ENCODE measurements at regions not wholly inside any gene's neighbourhood (a gene's known extent, or its start where the extent isn't known, plus 50 kb on each side); places are given as distances from the start of the nearest gene placed in this dataset.

- H3K36me3 ChIP-seq (ENCODE audit: insufficient read depth, low read length) = no peaks in the 10 kb centered on the region
- no peak overlapping the region for H3K4me3 ChIP-seq
- H3K9me3 ChIP-seq (ENCODE audit: low read depth, low read length) = no peaks in the 10 kb centered on the region
- no peak for DNase-seq (ENCODE audit: low read depth, low spot score)
- TF ChIP-seq POLR2AphosphoS5 (IDR thresholded peaks at IDR 0.05; ENCODE audit: borderline replicate concordance, low read depth, low read length) = no peak
- TF ChIP-seq FOXP2 (optimal IDR thresholded peaks at IDR 0.05; ENCODE audit: control extremely low read depth, extremely low read length, insufficient read depth) = no peak
- TF ChIP-seq EZH2 (IDR thresholded peaks at IDR 0.05) = no peak
- H3K9ac ChIP-seq (ENCODE audit: insufficient read length) = no peak overlapping the region
- no peak overlapping the region for H3K27ac ChIP-seq
These were observed 162.0 kb downstream of the CYP26A1 start for GRCh38 chr10:93235686-93236085.

GRCh38 chr10:93236393-93237040, 162.8 kb downstream of the CYP26A1 start:
- no peak overlapping the region for H3K4me3 ChIP-seq
- no peaks in the 10 kb centered on the region for H3K36me3 ChIP-seq (ENCODE audit: insufficient read depth, low read length)
- DNase-seq (ENCODE audit: low read depth, low spot score) = no peak
- H3K9ac ChIP-seq (ENCODE audit: insufficient read length) = no peak overlapping the region
- TF ChIP-seq POLR2AphosphoS5 (IDR thresholded peaks at IDR 0.05; ENCODE audit: borderline replicate concordance, low read depth, low read length) (no peak), EZH2 (IDR thresholded peaks at IDR 0.05) (no peak), FOXP2 (optimal IDR thresholded peaks at IDR 0.05; ENCODE audit: control extremely low read depth, extremely low read length, insufficient read depth) (no peak)
- H3K27ac ChIP-seq = no peak overlapping the region
- no peaks in the 10 kb centered on the region for H3K9me3 ChIP-seq (ENCODE audit: low read depth, low read length)

GRCh38 chr10:93245147-93245546, 171.5 kb downstream of the CYP26A1 start:
- TF ChIP-seq EZH2 (IDR thresholded peaks at IDR 0.05) (no peak), FOXP2 (optimal IDR thresholded peaks at IDR 0.05; ENCODE audit: control extremely low read depth, extremely low read length, insufficient read depth) (no peak), POLR2AphosphoS5 (IDR thresholded peaks at IDR 0.05; ENCODE audit: borderline replicate concordance, low read depth, low read length) (no peak)
- DNase-seq (ENCODE audit: low read depth, low spot score) = no peak
- Histone ChIP-seq H3K27ac (no peak overlapping the region), H3K9ac (ENCODE audit: insufficient read length) (no peak overlapping the region), H3K36me3 (ENCODE audit: insufficient read depth, low read length) (no peaks in the 10 kb centered on the region), H3K9me3 (ENCODE audit: low read depth, low read length) (no peaks in the 10 kb centered on the region), H3K4me3 (no peak overlapping the region)

GRCh38 chr10:93245779-93246178, 172.1 kb downstream of the CYP26A1 start:
- Histone ChIP-seq H3K27ac (no peak overlapping the region), H3K36me3 (ENCODE audit: insufficient read depth, low read length) (no peaks in the 10 kb centered on the region), H3K9ac (ENCODE audit: insufficient read length) (no peak overlapping the region), H3K4me3 (no peak overlapping the region), H3K9me3 (ENCODE audit: low read depth, low read length) (no peaks in the 10 kb centered on the region)
- no peak for DNase-seq (ENCODE audit: low read depth, low spot score)
- TF ChIP-seq FOXP2 (optimal IDR thresholded peaks at IDR 0.05; ENCODE audit: control extremely low read depth, extremely low read length, insufficient read depth) (no peak), EZH2 (IDR thresholded peaks at IDR 0.05) (no peak), POLR2AphosphoS5 (IDR thresholded peaks at IDR 0.05; ENCODE audit: borderline replicate concordance, low read depth, low read length) (no peak)

- Histone ChIP-seq H3K9ac (ENCODE audit: insufficient read length) (no peak overlapping the region), H3K36me3 (ENCODE audit: insufficient read depth, low read length) (no peaks in the 10 kb centered on the region), H3K27ac (no peak overlapping the region), H3K4me3 (no peak overlapping the region), H3K9me3 (ENCODE audit: low read depth, low read length) (no peaks in the 10 kb centered on the region)
- DNase-seq (ENCODE audit: low read depth, low spot score) = no peak
- no peak for TF ChIP-seq EZH2 (IDR thresholded peaks at IDR 0.05)
- TF ChIP-seq POLR2AphosphoS5 (IDR thresholded peaks at IDR 0.05; ENCODE audit: borderline replicate concordance, low read depth, low read length) = no peak
- no peak for TF ChIP-seq FOXP2 (optimal IDR thresholded peaks at IDR 0.05; ENCODE audit: control extremely low read depth, extremely low read length, insufficient read depth)
These were observed 175.0 kb downstream of the CYP26A1 start for GRCh38 chr10:93248583-93249227.

- no peak overlapping the region for H3K4me3 ChIP-seq
- H3K9me3 ChIP-seq (ENCODE audit: low read depth, low read length) = no peaks in the 10 kb centered on the region
- no peak overlapping the region for H3K27ac ChIP-seq
- no peaks in the 10 kb centered on the region for H3K36me3 ChIP-seq (ENCODE audit: insufficient read depth, low read length)
- no peak for DNase-seq (ENCODE audit: low read depth, low spot score)
- H3K9ac ChIP-seq (ENCODE audit: insufficient read length) = no peak overlapping the region
- TF ChIP-seq EZH2 (IDR thresholded peaks at IDR 0.05) (no peak), FOXP2 (optimal IDR thresholded peaks at IDR 0.05; ENCODE audit: control extremely low read depth, extremely low read length, insufficient read depth) (no peak), POLR2AphosphoS5 (IDR thresholded peaks at IDR 0.05; ENCODE audit: borderline replicate concordance, low read depth, low read length) (no peak)
These were observed 176.3 kb downstream of the CYP26A1 start for GRCh38 chr10:93250010-93250409.

- H3K9ac ChIP-seq (ENCODE audit: insufficient read length) = no peak overlapping the region
- no peaks in the 10 kb centered on the region for H3K9me3 ChIP-seq (ENCODE audit: low read depth, low read length)
- TF ChIP-seq FOXP2 (optimal IDR thresholded peaks at IDR 0.05; ENCODE audit: control extremely low read depth, extremely low read length, insufficient read depth) (no peak), POLR2AphosphoS5 (IDR thresholded peaks at IDR 0.05; ENCODE audit: borderline replicate concordance, low read depth, low read length) (no peak), EZH2 (IDR thresholded peaks at IDR 0.05) (no peak)
- no peak for DNase-seq (ENCODE audit: low read depth, low spot score)
- H3K36me3 ChIP-seq (ENCODE audit: insufficient read depth, low read length) = no peaks in the 10 kb centered on the region
- no peak overlapping the region for H3K4me3 ChIP-seq
- no peak overlapping the region for H3K27ac ChIP-seq
These were observed 180.6 kb downstream of the CYP26A1 start for GRCh38 chr10:93254180-93254853.

GRCh38 chr10:93255546-93255945, 181.9 kb downstream of the CYP26A1 start:
- H3K36me3 ChIP-seq (ENCODE audit: insufficient read depth, low read length) = no peaks in the 10 kb centered on the region
- TF ChIP-seq FOXP2 (optimal IDR thresholded peaks at IDR 0.05; ENCODE audit: control extremely low read depth, extremely low read length, insufficient read depth) (no peak), EZH2 (IDR thresholded peaks at IDR 0.05) (no peak)
- no peak overlapping the region for H3K4me3 ChIP-seq
- no peak overlapping the region for H3K27ac ChIP-seq
- no peak overlapping the region for H3K9ac ChIP-seq (ENCODE audit: insufficient read length)
- DNase-seq (ENCODE audit: low read depth, low spot score) = no peak
- H3K9me3 ChIP-seq (ENCODE audit: low read depth, low read length) = no peaks in the 10 kb centered on the region
